Fibroblast of lung (primary cell): ENCODE measurements at regions not wholly inside any gene's neighbourhood (a gene's known extent, or its start where the extent isn't known, plus 50 kb on each side); places are given as distances from the start of the nearest gene placed in this dataset.

Experiments
- DNase-seq, 2 donors: peaks; one replicate each; pipeline versions ENCODE4 v3.0.0 to v3.0.0-alpha.2; 2010; ENCODE audit warnings: low read depth in 2 of 2
- H2AFZ ChIP-seq: 2 replicates; pipeline ENCODE4 v1.5.1; 2012; ENCODE audit warnings: low read length, control low read depth, inconsistent platforms
- H3K27ac ChIP-seq: 2 replicates; pipeline ENCODE4 v1.5.1; 2011; ENCODE audit warnings: low read length, control low read depth; ENCODE audit not compliant: insufficient read depth
- H3K27me3 ChIP-seq: 2 replicates; pipeline ENCODE4 v1.5.1; 2011; ENCODE audit warnings: mild to moderate bottlenecking, low read length; ENCODE audit not compliant: control insufficient read depth, insufficient read depth
- H3K36me3 ChIP-seq: 2 replicates; pipeline ENCODE4 v1.5.1; 2011; ENCODE audit warnings: low read length; ENCODE audit not compliant: control insufficient read depth, insufficient read depth
- H3K4me1 ChIP-seq: 2 replicates; pipeline ENCODE4 v1.5.1; 2011; ENCODE audit warnings: low read length; ENCODE audit not compliant: control insufficient read depth, insufficient read depth; ENCODE audit errors: extremely low read depth
- H3K4me2 ChIP-seq: 2 replicates; pipeline ENCODE4 v1.5.1; 2011; ENCODE audit warnings: low read length, control low read depth; ENCODE audit not compliant: insufficient read depth; ENCODE audit errors: extremely low read depth
- H3K4me3 ChIP-seq, 4 experiments: fragments of 200-600 bp in 1 of 4; sonication (generic) in 1 of 4; replicated peaks in 1 of 4; 2 replicates each; pipeline ENCODE4 v1.5.1; 2011 to 2016; ENCODE audit warnings: low read length in 4 of 4, low read depth in 3 of 4, mild to moderate bottlenecking in 3 of 4, control low read depth in 2 of 4, inconsistent platforms in 1 of 4, mixed read lengths in 1 of 4; ENCODE audit not compliant: insufficient read depth in 1 of 4; ENCODE audit errors: control extremely low read depth in 1 of 4
- H3K79me2 ChIP-seq: 2 replicates; pipeline ENCODE4 v1.5.1; 2012; ENCODE audit warnings: mild to moderate bottlenecking, low read length, inconsistent platforms; ENCODE audit not compliant: control insufficient read depth, insufficient read depth
- H3K9ac ChIP-seq: 2 replicates; pipeline ENCODE4 v1.5.1; 2011; ENCODE audit warnings: mild to moderate bottlenecking, low read length, control low read depth; ENCODE audit not compliant: insufficient read depth
- H3K9me3 ChIP-seq: 2 replicates; pipeline ENCODE4 v1.5.1; 2012; ENCODE audit warnings: low read depth, low read length; ENCODE audit not compliant: control insufficient read depth, insufficient read depth
- H4K20me1 ChIP-seq: 2 replicates; pipeline ENCODE4 v1.5.1; 2011; ENCODE audit warnings: low read length; ENCODE audit not compliant: control insufficient read depth, insufficient read depth; ENCODE audit errors: extremely low read depth
- CTCF ChIP-seq, 2 donors: IDR thresholded peaks in 1 of 2; conservative IDR thresholded peaks in 1 of 2; 1 replicate in 1 of 2; 2 replicates in 1 of 2; pipeline ENCODE4 v1.5.1; 2011 to 2012; ENCODE audit warnings: low read length in 2 of 2, control low read depth in 1 of 2, inconsistent platforms in 1 of 2, low read depth in 1 of 2, mild to moderate bottlenecking in 1 of 2
- EZH2 ChIP-seq: IDR thresholded peaks from 2 replicates; pipeline ENCODE4 v1.5.1; 2012; ENCODE audit warnings: low read length, control low read depth, mild to moderate bottlenecking; ENCODE audit errors: missing control alignments

GRCh38 chr11:129652835-129653234 is 162.8 kb upstream of the TMEM45B start:
- Histone ChIP-seq H2AFZ (no peak overlapping the region), H3K9me3 (no peaks in the 10 kb centered on the region), H3K27me3 (no peaks in the 10 kb centered on the region), H3K4me2 (peak overlapping the region; percentile 13), H3K4me1 (no peaks in the 10 kb centered on the region), H4K20me1 (no peaks in the 10 kb centered on the region), H3K27ac (no peak overlapping the region), H3K9ac (no peak overlapping the region), H3K4me3 (no peak overlapping the region), H3K79me2 (no peaks in the 10 kb centered on the region), H3K36me3 (no peaks in the 10 kb centered on the region)
- no peak for TF ChIP-seq CTCF (conservative IDR thresholded peaks at IDR 0.05 in 1 of 2, IDR thresholded peaks at IDR 0.05 in 1 of 2; ENCODE audit: low read depth in 1 of 2, low read length in 2 of 2)
- TF ChIP-seq EZH2: no peak
- peak; percentile 81 to 94 for DNase-seq

- Histone ChIP-seq H3K27me3 (no peaks in the 10 kb centered on the region), H3K9ac (no peak overlapping the region), H3K4me2 (no peak overlapping the region), H4K20me1 (no peaks in the 10 kb centered on the region), H3K79me2 (no peaks in the 10 kb centered on the region), H3K27ac (no peak overlapping the region), H3K4me3 (no peak overlapping the region), H3K9me3 (no peaks in the 10 kb centered on the region), H3K4me1 (no peaks in the 10 kb centered on the region), H2AFZ (no peak overlapping the region), H3K36me3 (no peaks in the 10 kb centered on the region)
- no peak for TF ChIP-seq EZH2
- TF ChIP-seq CTCF (conservative IDR thresholded peaks at IDR 0.05 in 1 of 2, IDR thresholded peaks at IDR 0.05 in 1 of 2; ENCODE audit: low read depth in 1 of 2, low read length in 2 of 2): no peak
- no peak for DNase-seq
These were observed 160.3 kb upstream of the TMEM45B start for GRCh38 chr11:129655247-129655832.

- Histone ChIP-seq H2AFZ (no peak overlapping the region), H3K27ac (no peak overlapping the region), H4K20me1 (no peaks in the 10 kb centered on the region), H3K9ac (no peak overlapping the region), H3K4me3 (no peak overlapping the region), H3K4me2 (no peak overlapping the region), H3K9me3 (no peaks in the 10 kb centered on the region), H3K4me1 (no peaks in the 10 kb centered on the region), H3K27me3 (no peaks in the 10 kb centered on the region), H3K79me2 (no peaks in the 10 kb centered on the region), H3K36me3 (no peaks in the 10 kb centered on the region)
- DNase-seq: no peak
- TF ChIP-seq CTCF (conservative IDR thresholded peaks at IDR 0.05 in 1 of 2, IDR thresholded peaks at IDR 0.05 in 1 of 2; ENCODE audit: low read depth in 1 of 2, low read length in 2 of 2) (no peak), EZH2 (no peak)
These were observed 157.7 kb upstream of the TMEM45B start for GRCh38 chr11:129657866-129658525.
